Stomach (tissue), 4 donors: ENCODE measurements at regions not wholly inside any gene's neighbourhood (a gene's known extent, or its start where the extent isn't known, plus 50 kb on each side); places are given as distances from the start of the nearest gene placed in this dataset.

Experiments used
- CTCF ChIP-seq, 7 experiments: fragments of 450-650 bp in 4 of 7; fragments of 200-600 bp in 3 of 7; sonication (generic) in 3 of 7; IDR thresholded peaks; one replicate each; pipeline ENCODE4 v1.5.1; 2016 to 2019; ENCODE audit warnings: antibody characterized with exemption in 7 of 7, control low read depth in 2 of 7, mild to moderate bottlenecking in 1 of 7
- EP300 ChIP-seq: sonication (generic); formaldehyde crosslinking; IDR thresholded peaks from one replicate; pipeline ENCODE4 v1.6.1; 2017; ENCODE audit warnings: antibody characterized with exemption
- POLR2A ChIP-seq, 4 donors: fragments of 450-650 bp; IDR thresholded peaks; one replicate each; pipeline ENCODE4 v1.6.1; 2016; ENCODE audit warnings: antibody characterized with exemption in 4 of 4, control low read depth in 2 of 4, mild to moderate bottlenecking in 1 of 4, moderate library complexity in 1 of 4
- POLR2AphosphoS5 ChIP-seq, 3 donors: sonication (generic); formaldehyde crosslinking; IDR thresholded peaks; one replicate each; pipeline ENCODE4 v1.6.1; 2016; ENCODE audit warnings: antibody characterized with exemption in 3 of 3

GRCh38 chr2:240351826-240352426 is 83.5 kb upstream of the GPC1 start:
- TF ChIP-seq CTCF (IDR thresholded peaks at IDR 0.05) (no peak), POLR2A (IDR thresholded peaks at IDR 0.05) (no peak), EP300 (no peak), POLR2AphosphoS5 (IDR thresholded peaks at IDR 0.05) (no peak)
